Central memory CD8-positive, alpha-beta T cell (primary cell): ENCODE measurements at regions not wholly inside any gene's neighbourhood (a gene's known extent, or its start where the extent isn't known, plus 50 kb on each side); places are given as distances from the start of the nearest gene placed in this dataset.

ENCODE experiments used
- ATAC-seq: fragments of 150-1000 bp; cut with Tn5 transposase; replicated peaks from 2 replicates; pipeline ENCODE4 v1.10.0; 2022; ENCODE audit warnings: mild to moderate bottlenecking, moderate FRiP score, moderate number of reproducible peaks; ENCODE audit not compliant: poor library complexity, severe bottlenecking; ENCODE audit errors: extremely low read depth
- DNase-seq, 2 donors: peaks; one replicate each; pipeline ENCODE4 v3.0.0; 2021; ENCODE audit warnings: low spot score in 2 of 2
- H3K27ac Mint-ChIP-seq: one replicate; pipeline ENCODE4 v1.8.0; 2022; ENCODE audit warnings: low read depth, mild to moderate bottlenecking, moderate library complexity, mixed read lengths
- H3K27me3 Mint-ChIP-seq: one replicate; pipeline ENCODE4 v1.8.0; 2022; ENCODE audit warnings: mixed read lengths
- H3K36me3 Mint-ChIP-seq: one replicate; pipeline ENCODE4 v1.8.0; 2022; ENCODE audit warnings: mild to moderate bottlenecking, moderate library complexity, mixed read lengths; ENCODE audit not compliant: insufficient read depth
- H3K4me1 Mint-ChIP-seq: one replicate; pipeline ENCODE4 v1.8.0; 2022; ENCODE audit warnings: mixed read lengths
- H3K4me3 Mint-ChIP-seq: one replicate; pipeline ENCODE4 v1.8.0; 2022; ENCODE audit warnings: mild to moderate bottlenecking, moderate library complexity, mixed read lengths
- H3K9me3 Mint-ChIP-seq: one replicate; pipeline ENCODE4 v1.8.0; 2022; ENCODE audit warnings: mixed read lengths

DNA sequence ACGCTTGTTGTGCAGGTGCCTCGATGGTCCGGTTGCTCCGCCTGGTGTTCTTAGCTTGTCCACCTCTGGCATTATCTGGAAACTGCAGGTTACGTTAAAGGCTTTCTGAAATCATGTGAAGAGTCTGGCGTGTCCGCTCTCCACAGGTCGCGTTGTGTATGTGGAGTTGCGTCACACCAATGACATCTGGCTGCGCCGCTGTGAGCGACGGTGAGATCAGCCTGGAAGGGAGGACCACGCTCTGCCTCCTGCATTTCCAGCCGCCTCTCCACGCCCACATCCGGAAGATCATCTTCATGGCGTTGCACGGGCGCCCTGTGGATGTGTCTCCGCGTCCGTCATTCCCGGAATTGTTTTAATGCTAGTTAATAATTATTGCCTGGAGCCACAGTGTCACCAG lies 50.6 kb upstream of the GALNT9 start:
- no peak overlapping the region for H3K4me3 Mint-ChIP-seq
- DNase-seq (no peak), ATAC-seq (no peak)
- peaks cover 4% of the 10 kb centered on the region for H3K36me3 Mint-ChIP-seq
- H3K9me3 Mint-ChIP-seq, result no peaks in the 10 kb centered on the region
- no peaks in the 10 kb centered on the region for H3K4me1 Mint-ChIP-seq
- H3K27ac Mint-ChIP-seq, result no peak overlapping the region
- H3K27me3 Mint-ChIP-seq, result peaks cover 23% of the 10 kb centered on the region

DNA sequence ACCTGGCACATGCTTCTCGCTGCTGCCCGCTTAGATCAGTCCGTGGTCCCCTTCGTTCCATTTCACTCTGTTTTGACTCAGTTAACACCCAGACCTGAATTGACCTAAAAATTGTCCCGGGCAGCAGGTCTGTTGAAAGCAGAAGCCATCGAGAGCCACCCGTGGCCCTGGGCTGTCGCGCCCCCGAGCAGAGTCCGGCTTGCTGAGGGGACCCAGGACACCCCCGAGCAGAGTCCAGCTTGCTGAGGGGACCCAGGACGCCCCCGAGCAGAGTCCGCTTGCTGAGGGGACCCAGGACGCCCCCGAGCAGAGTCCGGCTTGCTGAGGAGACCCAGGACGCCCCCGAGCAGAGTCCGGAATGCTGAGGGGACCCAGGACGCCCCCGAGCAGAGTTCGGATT lies 50.2 kb upstream of the GALNT9 start:
- Mint-ChIP-seq H3K36me3 (peaks cover 4% of the 10 kb centered on the region), H3K4me3 (no peak overlapping the region), H3K9me3 (no peaks in the 10 kb centered on the region), H3K4me1 (no peaks in the 10 kb centered on the region), H3K27ac (no peak overlapping the region), H3K27me3 (peaks cover 27% of the 10 kb centered on the region)
- DNase-seq, result no peak
- no peak for ATAC-seq
